Neural cell (in vitro differentiated cells): ENCODE measurements at regions not wholly inside any gene's neighbourhood (a gene's known extent, or its start where the extent isn't known, plus 50 kb on each side); places are given as distances from the start of the nearest gene placed in this dataset.

Experiments
- EP300 ChIP-seq: fragments of 450-650 bp; conservative IDR thresholded peaks from 2 replicates; pipeline ENCODE4 v1.6.1; 2014; ENCODE audit warnings: antibody characterized with exemption, mild to moderate bottlenecking, moderate library complexity; ENCODE audit not compliant: poor library complexity, severe bottlenecking
- EZH2 ChIP-seq: fragments of 200-600, 300-800 bp; shearing (Covaris generic), sonication (generic); IDR thresholded peaks from 2 replicates; pipeline ENCODE4 v1.6.1; 2014; ENCODE audit warnings: antibody characterized with exemption, low read length, borderline replicate concordance, mild to moderate bottlenecking; ENCODE audit not compliant: insufficient read depth, poor library complexity, severe bottlenecking
- POLR2AphosphoS5 ChIP-seq: IDR thresholded peaks from 2 replicates; pipeline ENCODE4 v1.6.1; 2012
- RAD21 ChIP-seq: fragments of 450-650 bp; conservative IDR thresholded peaks from 2 replicates; pipeline ENCODE4 v1.6.1; 2014; ENCODE audit warnings: antibody characterized with exemption, mild to moderate bottlenecking, moderate library complexity
- TF ChIP-seq, protein P1 (sequence below): fragments of 450-650 bp; IDR thresholded peaks from 2 replicates; pipeline ENCODE4 v1.5.1; 2014; ENCODE audit warnings: antibody characterized with exemption, mild to moderate bottlenecking, moderate library complexity; ENCODE audit not compliant: poor library complexity, severe bottlenecking

GRCh38 chr5:3324421-3325101, 271.1 kb upstream of the IRX1 start:
- no peak for TF ChIP-seq EP300
- no peak for TF ChIP-seq EZH2
- TF ChIP-seq, protein P1, sequence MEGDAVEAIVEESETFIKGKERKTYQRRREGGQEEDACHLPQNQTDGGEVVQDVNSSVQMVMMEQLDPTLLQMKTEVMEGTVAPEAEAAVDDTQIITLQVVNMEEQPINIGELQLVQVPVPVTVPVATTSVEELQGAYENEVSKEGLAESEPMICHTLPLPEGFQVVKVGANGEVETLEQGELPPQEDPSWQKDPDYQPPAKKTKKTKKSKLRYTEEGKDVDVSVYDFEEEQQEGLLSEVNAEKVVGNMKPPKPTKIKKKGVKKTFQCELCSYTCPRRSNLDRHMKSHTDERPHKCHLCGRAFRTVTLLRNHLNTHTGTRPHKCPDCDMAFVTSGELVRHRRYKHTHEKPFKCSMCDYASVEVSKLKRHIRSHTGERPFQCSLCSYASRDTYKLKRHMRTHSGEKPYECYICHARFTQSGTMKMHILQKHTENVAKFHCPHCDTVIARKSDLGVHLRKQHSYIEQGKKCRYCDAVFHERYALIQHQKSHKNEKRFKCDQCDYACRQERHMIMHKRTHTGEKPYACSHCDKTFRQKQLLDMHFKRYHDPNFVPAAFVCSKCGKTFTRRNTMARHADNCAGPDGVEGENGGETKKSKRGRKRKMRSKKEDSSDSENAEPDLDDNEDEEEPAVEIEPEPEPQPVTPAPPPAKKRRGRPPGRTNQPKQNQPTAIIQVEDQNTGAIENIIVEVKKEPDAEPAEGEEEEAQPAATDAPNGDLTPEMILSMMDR, result no peak
- no peak for TF ChIP-seq RAD21
- TF ChIP-seq POLR2AphosphoS5, result no peak
